ENCODE measurements at regions not wholly inside any gene's neighbourhood (a gene's known extent, or its start where the extent isn't known, plus 50 kb on each side); places are given as distances from the start of the nearest gene placed in this dataset.

DNA sequence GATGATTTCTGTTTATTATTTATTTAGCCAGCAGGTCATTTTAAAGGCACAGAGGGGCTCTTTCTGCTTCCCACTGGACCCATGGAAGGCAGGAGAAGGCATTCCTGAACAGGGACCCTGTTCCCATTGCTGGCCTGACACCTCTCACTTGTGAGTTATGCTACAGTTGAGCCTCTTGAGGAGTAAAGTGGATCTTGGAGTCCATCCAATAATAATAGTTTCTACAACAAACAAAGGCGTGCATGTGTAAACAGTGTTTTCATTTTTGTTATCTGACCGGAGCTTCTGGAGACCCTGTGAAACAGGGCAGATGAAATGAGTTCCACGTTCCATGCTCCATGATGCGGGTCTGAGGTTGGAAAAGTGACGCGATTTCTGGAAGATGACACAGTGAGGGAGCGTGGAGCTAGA lies 127.3 kb upstream of the HABP2 start:
- no peaks in the 10 kb centered on the region for H3K4me1 ChIP-seq (ENCODE audit: control insufficient read depth, insufficient read depth, low read length)
- DNase-seq (ENCODE audit: low read depth in 4 of 6, low spot score in 6 of 6): peak in 1 of 6 donors; percentile 48
- H3K9me3 ChIP-seq (ENCODE audit: control insufficient read depth, insufficient read depth, low read length): peaks cover 1% of the 10 kb centered on the region
- H3K4me3 ChIP-seq (ENCODE audit: low read depth, low read length): no peak overlapping the region
- no peaks in the 10 kb centered on the region for H3K36me3 ChIP-seq (ENCODE audit: control insufficient read depth, insufficient read depth, low read length)
- H3K27me3 ChIP-seq (ENCODE audit: control insufficient read depth, insufficient read depth, low read length): no peaks in the 10 kb centered on the region
- no peak overlapping the region for H3K27ac ChIP-seq (ENCODE audit: low read depth, low read length)
- 90% methylated on average over 5 of the region's 7 CpGs for WGBS (ENCODE audit: insufficient coverage)

DNA sequence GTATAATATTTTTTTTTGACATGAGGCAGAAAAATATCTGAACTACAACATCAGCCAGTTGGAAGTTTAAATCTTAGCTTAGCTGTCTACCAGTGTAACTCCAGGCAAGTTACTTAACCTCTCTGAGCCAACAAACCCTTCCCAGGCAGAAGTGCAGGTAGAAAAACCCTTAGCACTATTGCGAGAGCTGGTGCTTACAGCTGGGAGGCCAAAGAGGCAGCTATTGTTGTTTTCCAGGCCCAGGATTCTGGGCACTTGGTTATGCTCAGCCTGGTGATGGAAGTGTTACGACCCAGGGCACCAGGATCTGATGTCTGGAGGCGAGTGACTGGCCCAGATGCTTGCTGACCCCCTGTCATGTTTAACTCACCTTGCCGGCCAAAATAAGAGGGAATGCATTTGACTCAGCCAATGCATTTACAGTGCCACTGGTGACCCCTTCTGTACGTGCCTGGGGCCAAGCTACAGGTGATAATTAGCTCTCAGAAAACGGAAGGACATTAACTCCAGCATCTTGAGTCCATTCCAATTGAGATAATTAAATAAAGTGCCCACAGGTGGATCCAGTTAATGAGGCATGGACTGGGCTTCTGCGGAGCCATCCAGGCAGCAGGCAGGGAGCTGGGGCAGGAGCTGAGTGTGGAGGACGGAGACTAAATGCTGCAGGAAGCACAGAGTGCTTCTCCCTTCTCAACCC lies 126.5 kb upstream of the HABP2 start:
- DNase-seq (ENCODE audit: low read depth in 4 of 6, low spot score in 6 of 6): peak in 1 of 6 donors; percentile 65
- Histone ChIP-seq H3K4me3 (ENCODE audit: low read depth, low read length) (no peak overlapping the region), H3K27ac (ENCODE audit: low read depth, low read length) (no peak overlapping the region), H3K36me3 (ENCODE audit: control insufficient read depth, insufficient read depth, low read length) (no peaks in the 10 kb centered on the region), H3K9me3 (ENCODE audit: control insufficient read depth, insufficient read depth, low read length) (peaks cover 2% of the 10 kb centered on the region), H3K4me1 (ENCODE audit: control insufficient read depth, insufficient read depth, low read length) (no peaks in the 10 kb centered on the region), H3K27me3 (ENCODE audit: control insufficient read depth, insufficient read depth, low read length) (no peaks in the 10 kb centered on the region)
- 73% methylated on average over 6 of the region's 8 CpGs for WGBS (ENCODE audit: insufficient coverage)

DNA sequence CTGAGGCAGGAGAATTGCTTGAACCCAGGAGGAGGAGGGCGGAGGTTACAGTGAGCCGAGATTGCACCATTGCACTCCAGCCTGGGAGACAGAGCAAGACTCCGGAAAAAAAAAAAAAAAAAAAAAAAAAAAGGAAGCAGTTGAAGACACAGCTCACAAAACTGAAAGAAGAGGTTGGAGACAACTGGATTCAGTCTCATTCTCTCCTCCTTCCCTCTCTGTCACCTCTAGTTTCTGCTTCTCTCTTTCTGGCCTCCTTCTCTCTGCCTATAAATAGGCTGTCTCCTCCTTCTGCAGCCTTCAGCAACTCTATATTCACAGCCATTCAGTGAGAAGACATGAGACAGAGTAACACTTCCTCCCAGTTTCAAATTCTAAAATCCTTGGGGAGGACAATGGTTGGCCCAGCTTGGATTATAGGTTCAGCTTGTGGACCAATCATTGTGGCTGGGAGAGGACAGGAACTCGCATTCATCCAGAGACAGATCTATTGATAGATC lies 125.6 kb upstream of the HABP2 start:
- no peak overlapping the region for H3K4me3 ChIP-seq (ENCODE audit: low read depth, low read length)
- no peak overlapping the region for H3K27ac ChIP-seq (ENCODE audit: low read depth, low read length)
- H3K9me3 ChIP-seq (ENCODE audit: control insufficient read depth, insufficient read depth, low read length): peaks cover 2% of the 10 kb centered on the region
- no peaks in the 10 kb centered on the region for H3K36me3 ChIP-seq (ENCODE audit: control insufficient read depth, insufficient read depth, low read length)
- 82% methylated on average over 2 of the region's 4 CpGs for WGBS (ENCODE audit: insufficient coverage)
- no peaks in the 10 kb centered on the region for H3K27me3 ChIP-seq (ENCODE audit: control insufficient read depth, insufficient read depth, low read length)
- DNase-seq (ENCODE audit: low read depth in 4 of 6, low spot score in 6 of 6): no peak
- H3K4me1 ChIP-seq (ENCODE audit: control insufficient read depth, insufficient read depth, low read length): no peaks in the 10 kb centered on the region

DNA sequence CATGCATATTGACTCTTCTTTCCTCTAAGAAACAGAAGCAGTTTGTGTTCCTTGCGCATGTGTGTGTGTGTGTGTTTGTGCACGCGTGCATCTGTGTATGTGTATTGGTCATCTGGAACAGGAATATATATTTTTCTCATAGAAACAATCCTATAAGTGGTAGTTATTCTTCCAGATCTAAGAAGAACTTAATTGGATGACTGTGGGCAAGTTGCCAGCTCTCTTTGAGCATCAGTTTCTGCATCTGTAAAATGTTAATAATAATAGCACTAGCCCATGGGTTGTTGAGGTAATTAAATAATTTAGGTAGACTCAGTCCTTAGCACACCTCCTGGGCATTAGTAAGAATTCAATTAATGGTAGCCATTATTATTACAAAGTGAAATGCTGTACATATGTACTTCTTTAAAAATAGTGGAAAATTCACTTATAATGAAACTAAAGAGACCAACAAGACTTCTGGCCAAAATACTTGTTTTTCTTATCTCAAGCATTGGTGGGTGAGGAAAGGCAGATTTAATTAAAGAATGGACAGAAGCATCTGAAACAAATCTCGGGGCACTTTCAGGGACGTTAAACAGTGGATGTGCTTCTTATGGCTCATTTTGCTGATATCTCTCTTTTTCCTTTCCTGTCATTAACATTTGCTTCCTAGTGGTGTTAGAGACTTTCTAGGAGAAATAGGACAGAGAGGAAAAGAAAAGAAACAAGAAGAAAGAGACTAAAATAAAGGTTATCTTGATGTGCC lies 124.9 kb upstream of the HABP2 start:
- no peaks in the 10 kb centered on the region for H3K4me1 ChIP-seq (ENCODE audit: control insufficient read depth, insufficient read depth, low read length)
- peak in 1 of 6 donors; percentile 52 for DNase-seq (ENCODE audit: low read depth in 4 of 6, low spot score in 6 of 6)
- no peak overlapping the region for H3K4me3 ChIP-seq (ENCODE audit: low read depth, low read length)
- H3K36me3 ChIP-seq (ENCODE audit: control insufficient read depth, insufficient read depth, low read length): no peaks in the 10 kb centered on the region
- no peaks in the 10 kb centered on the region for H3K27me3 ChIP-seq (ENCODE audit: control insufficient read depth, insufficient read depth, low read length)
- WGBS (ENCODE audit: insufficient coverage): no CpG with 5 or more reads among the region's 5 CpGs
- H3K9me3 ChIP-seq (ENCODE audit: control insufficient read depth, insufficient read depth, low read length): peaks cover 2% of the 10 kb centered on the region
- H3K27ac ChIP-seq (ENCODE audit: low read depth, low read length): no peak overlapping the region

DNA sequence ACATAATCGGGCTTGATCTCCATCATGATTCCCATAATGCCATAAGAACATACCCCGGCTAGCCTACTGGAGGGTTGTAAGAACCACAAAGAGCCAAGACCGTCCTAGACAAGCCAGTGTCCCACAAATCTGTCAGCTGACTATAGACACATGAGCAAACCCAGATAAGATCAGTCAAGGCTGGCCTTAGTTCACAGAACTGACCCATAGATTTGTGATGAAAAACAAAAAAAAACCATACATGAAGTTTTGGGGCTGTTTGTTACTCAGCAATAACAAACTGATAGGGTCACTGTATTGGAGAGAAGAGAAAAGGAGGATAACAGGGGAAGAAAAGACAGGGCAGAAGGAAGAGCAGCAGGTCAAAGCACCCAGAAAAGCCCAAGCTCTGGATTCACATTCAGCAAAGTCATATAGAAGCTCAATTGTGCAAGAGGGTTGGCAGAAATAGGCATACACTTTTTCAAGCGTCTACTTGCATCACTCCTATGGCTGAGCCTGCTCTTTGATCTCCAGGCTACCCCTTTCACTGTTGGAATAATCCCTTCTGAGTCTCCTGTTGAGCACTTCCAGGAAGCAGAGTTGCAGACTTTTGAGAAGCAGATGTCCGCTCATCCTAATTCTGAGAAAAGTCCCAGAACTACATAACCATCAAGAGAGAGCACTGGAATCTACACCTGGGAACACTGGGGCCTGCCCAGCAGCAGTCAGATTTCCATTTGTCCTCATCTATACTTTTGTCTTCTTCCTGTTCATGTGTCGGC lies 122.0 kb upstream of the HABP2 start:
- H3K27ac ChIP-seq (ENCODE audit: low read depth, low read length): no peak overlapping the region
- peaks cover 2% of the 10 kb centered on the region for H3K9me3 ChIP-seq (ENCODE audit: control insufficient read depth, insufficient read depth, low read length)
- no peaks in the 10 kb centered on the region for H3K36me3 ChIP-seq (ENCODE audit: control insufficient read depth, insufficient read depth, low read length)
- H3K4me3 ChIP-seq (ENCODE audit: low read depth, low read length): no peak overlapping the region
- no peaks in the 10 kb centered on the region for H3K4me1 ChIP-seq (ENCODE audit: control insufficient read depth, insufficient read depth, low read length)
- no peaks in the 10 kb centered on the region for H3K27me3 ChIP-seq (ENCODE audit: control insufficient read depth, insufficient read depth, low read length)
- WGBS (ENCODE audit: insufficient coverage): 100% methylated on average over 6 of the region's 6 CpGs
- no peak for DNase-seq (ENCODE audit: low read depth in 4 of 6, low spot score in 6 of 6)

DNA sequence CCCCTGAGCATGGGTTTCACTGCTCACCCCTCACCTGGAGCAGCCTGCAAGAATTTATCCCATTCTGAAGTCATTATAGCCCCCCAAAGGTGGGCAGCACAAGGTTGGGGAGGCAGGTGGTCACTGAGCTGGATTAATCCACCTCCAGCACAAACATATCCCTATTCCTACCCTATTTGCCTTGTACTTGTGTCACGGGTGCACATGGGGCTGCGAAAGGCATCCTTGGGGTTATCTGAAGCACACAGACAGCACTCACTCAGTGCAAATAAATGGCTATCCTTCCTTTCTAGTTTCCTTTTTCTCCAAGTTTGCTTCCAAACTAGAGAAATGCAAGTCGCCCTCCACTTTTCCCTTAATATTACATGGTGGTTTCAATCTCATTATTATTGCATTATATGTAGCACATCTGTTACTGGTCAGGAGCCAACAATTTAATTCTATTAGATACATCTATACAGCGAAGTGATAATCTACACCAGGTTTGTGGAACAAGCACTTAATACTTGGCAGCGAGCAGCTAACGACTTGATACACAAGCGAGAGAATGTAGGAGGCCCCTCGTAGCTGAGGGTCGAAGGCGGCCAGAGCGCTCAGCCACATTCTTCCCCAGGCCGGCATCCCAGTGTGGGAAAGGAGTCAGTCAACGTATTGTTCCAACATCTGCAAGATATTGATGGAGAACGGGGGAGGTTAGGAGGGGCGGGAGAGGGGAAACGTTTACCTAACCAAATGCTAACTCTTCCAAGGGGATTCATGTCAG lies 121.3 kb upstream of the HABP2 start:
- WGBS (ENCODE audit: insufficient coverage): 80% methylated on average over 12 of the region's 16 CpGs
- H3K27me3 ChIP-seq (ENCODE audit: control insufficient read depth, insufficient read depth, low read length): peaks cover 1% of the 10 kb centered on the region
- H3K9me3 ChIP-seq (ENCODE audit: control insufficient read depth, insufficient read depth, low read length): peaks cover 2% of the 10 kb centered on the region
- peak in 1 of 6 donors; percentile 32 for DNase-seq (ENCODE audit: low read depth in 4 of 6, low spot score in 6 of 6)
- no peaks in the 10 kb centered on the region for H3K36me3 ChIP-seq (ENCODE audit: control insufficient read depth, insufficient read depth, low read length)
- no peak overlapping the region for H3K4me3 ChIP-seq (ENCODE audit: low read depth, low read length)
- H3K4me1 ChIP-seq (ENCODE audit: control insufficient read depth, insufficient read depth, low read length): no peaks in the 10 kb centered on the region
- no peak overlapping the region for H3K27ac ChIP-seq (ENCODE audit: low read depth, low read length)

DNA sequence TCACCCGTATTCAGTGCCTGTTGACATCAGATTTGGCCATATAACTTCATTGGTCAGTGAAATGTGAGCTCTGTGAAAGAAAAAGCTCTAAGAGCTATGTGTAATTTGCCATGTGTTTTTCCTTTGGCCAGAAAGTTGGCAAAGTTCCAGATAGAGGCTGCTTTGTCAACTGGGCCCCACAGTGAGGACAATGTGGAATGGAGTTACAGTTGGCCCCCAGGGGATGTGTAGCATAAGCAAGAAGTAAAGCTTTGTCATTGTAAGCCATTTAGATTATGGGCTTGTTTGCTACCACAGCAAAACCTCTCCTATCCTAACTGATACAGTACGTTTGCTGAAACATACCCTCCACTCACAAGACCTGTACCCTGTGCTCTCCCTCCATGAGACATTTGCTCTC lies 119.1 kb upstream of the HABP2 start:
- H3K9me3 ChIP-seq (ENCODE audit: control insufficient read depth, insufficient read depth, low read length): peaks cover 2% of the 10 kb centered on the region
- H3K4me3 ChIP-seq (ENCODE audit: low read depth, low read length): no peak overlapping the region
- no peak for DNase-seq (ENCODE audit: low read depth in 4 of 6, low spot score in 6 of 6)
- no peak overlapping the region for H3K27ac ChIP-seq (ENCODE audit: low read depth, low read length)
- no peaks in the 10 kb centered on the region for H3K36me3 ChIP-seq (ENCODE audit: control insufficient read depth, insufficient read depth, low read length)
- peaks cover 3% of the 10 kb centered on the region for H3K27me3 ChIP-seq (ENCODE audit: control insufficient read depth, insufficient read depth, low read length)
- no peaks in the 10 kb centered on the region for H3K4me1 ChIP-seq (ENCODE audit: control insufficient read depth, insufficient read depth, low read length)
- 86% methylated on average over 1 of the region's 2 CpGs for WGBS (ENCODE audit: insufficient coverage)

DNA sequence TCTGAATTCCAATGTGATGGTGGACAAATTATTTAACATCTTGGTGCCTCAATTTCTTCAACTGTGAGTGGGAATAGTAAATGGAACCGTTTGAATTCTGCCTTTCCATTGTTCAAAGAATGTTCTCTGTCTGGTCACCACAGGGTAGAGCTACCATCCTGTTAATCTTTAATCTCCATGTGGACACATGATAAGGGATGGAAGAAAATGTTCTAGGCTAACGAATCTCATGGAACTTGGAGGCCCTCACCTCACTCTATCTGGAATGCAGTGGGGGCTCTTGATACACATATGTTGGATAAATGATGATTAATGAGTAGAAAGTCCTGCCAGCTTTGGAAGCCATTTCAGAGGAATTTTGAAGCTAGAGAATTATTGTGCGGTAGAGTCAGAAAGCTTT lies 118.5 kb upstream of the HABP2 start:
- Histone ChIP-seq H3K27ac (ENCODE audit: low read depth, low read length) (no peak overlapping the region), H3K36me3 (ENCODE audit: control insufficient read depth, insufficient read depth, low read length) (no peaks in the 10 kb centered on the region), H3K27me3 (ENCODE audit: control insufficient read depth, insufficient read depth, low read length) (peaks cover 3% of the 10 kb centered on the region), H3K4me3 (ENCODE audit: low read depth, low read length) (no peak overlapping the region), H3K9me3 (ENCODE audit: control insufficient read depth, insufficient read depth, low read length) (peaks cover 2% of the 10 kb centered on the region), H3K4me1 (ENCODE audit: control insufficient read depth, insufficient read depth, low read length) (no peaks in the 10 kb centered on the region)
- DNase-seq (ENCODE audit: low read depth in 4 of 6, low spot score in 6 of 6): no peak
- WGBS (ENCODE audit: insufficient coverage): no CpG with 5 or more reads among the region's 3 CpGs

DNA sequence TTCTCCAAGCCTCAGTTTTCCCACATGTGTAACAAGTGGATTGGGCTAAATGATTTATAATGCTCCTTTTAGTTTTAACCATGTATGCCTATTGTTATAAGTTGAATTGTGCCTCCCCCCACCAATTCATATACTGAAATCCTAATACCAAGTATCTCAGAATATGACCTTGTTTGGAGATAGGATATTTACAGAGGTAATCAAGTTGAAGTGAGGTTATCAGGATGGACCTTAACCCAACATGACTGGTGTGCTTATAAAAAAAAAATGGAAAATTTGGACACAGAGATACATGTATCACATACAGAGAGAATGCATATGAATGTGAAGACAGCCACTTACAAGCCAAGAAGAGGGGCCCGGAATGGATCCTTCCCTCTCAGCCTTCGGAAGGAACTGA lies 117.9 kb upstream of the HABP2 start:
- Histone ChIP-seq H3K27ac (ENCODE audit: low read depth, low read length) (no peak overlapping the region), H3K4me1 (ENCODE audit: control insufficient read depth, insufficient read depth, low read length) (no peaks in the 10 kb centered on the region), H3K36me3 (ENCODE audit: control insufficient read depth, insufficient read depth, low read length) (no peaks in the 10 kb centered on the region), H3K27me3 (ENCODE audit: control insufficient read depth, insufficient read depth, low read length) (peaks cover 3% of the 10 kb centered on the region), H3K9me3 (ENCODE audit: control insufficient read depth, insufficient read depth, low read length) (peaks cover 2% of the 10 kb centered on the region), H3K4me3 (ENCODE audit: low read depth, low read length) (no peak overlapping the region)
- WGBS (ENCODE audit: insufficient coverage): no CpG with 5 or more reads among the region's 2 CpGs
- no peak for DNase-seq (ENCODE audit: low read depth in 4 of 6, low spot score in 6 of 6)
